Bronchial epithelial cell (primary cell): ENCODE measurements at regions not wholly inside any gene's neighbourhood (a gene's known extent, or its start where the extent isn't known, plus 50 kb on each side); places are given as distances from the start of the nearest gene placed in this dataset.
"Not testable (repeated sequence)": the region's sequence is repeated elsewhere in the genome, so short reads cannot be mapped to it uniquely, and the experiment has no call there.

Experiments
- DNase-seq: peaks from one replicate; pipeline ENCODE4 v3.0.0-alpha.2; 2010; ENCODE audit warnings: low read depth
- FAIRE-seq: peaks from 2 replicates; lab custom pipeline; 2011; peaks lifted over from hg19 to GRCh38; lab: Jason Lieb, UNC
- H3K27me3 ChIP-seq: 2 replicates; pipeline ENCODE4 v1.5.1; 2011; ENCODE audit warnings: low read length; ENCODE audit not compliant: control insufficient read depth, insufficient read depth
- H3K36me3 ChIP-seq: 2 replicates; pipeline ENCODE4 v1.5.1; 2011; ENCODE audit warnings: low read length; ENCODE audit not compliant: control insufficient read depth, insufficient read depth
- H3K4me3 ChIP-seq: 2 replicates; pipeline ENCODE4 v1.5.1; 2011; ENCODE audit warnings: mild to moderate bottlenecking, low read depth, low read length, control low read depth
- CTCF ChIP-seq: IDR thresholded peaks from 2 replicates; pipeline ENCODE4 v1.5.1; 2011; ENCODE audit warnings: mild to moderate bottlenecking, moderate library complexity, low read length, control low read depth, inconsistent platforms; ENCODE audit not compliant: insufficient read depth, severe bottlenecking

DNA sequence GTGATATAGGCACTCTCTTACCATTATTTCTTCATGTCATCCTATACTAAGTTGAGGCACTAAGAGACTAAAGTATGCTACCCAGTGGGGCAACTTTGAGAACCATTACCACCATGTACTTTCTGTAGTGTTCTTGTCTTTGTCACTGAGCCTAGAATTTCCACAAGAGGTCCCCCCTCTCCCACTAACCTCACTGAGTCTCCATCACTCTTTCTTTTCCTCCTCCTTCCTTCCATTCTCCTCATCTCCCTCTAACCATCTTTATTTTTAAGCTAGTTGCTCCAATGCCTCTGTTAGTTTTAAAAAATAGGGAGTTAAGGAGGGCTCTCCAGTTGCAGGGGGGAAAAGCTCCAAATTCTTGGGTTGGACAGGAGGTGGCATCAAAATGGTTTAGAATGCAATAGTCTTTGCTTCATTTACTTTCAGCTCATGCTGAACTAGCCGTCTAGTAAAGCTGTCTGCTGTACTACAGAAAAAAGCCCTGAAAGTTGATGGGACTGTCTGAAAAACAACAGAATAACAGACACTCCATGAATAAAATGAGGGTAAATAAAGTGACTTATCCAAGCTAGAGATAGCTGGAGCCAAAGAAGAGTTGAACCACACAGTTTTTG, 85.1 kb upstream of the MYRIP start:
- Histone ChIP-seq H3K27me3 (no peaks in the 10 kb centered on the region), H3K36me3 (no peaks in the 10 kb centered on the region), H3K4me3 (no peak overlapping the region)
- DNase-seq (no peak), FAIRE-seq (no peak)
- peak; percentile 4 for TF ChIP-seq CTCF

DNA sequence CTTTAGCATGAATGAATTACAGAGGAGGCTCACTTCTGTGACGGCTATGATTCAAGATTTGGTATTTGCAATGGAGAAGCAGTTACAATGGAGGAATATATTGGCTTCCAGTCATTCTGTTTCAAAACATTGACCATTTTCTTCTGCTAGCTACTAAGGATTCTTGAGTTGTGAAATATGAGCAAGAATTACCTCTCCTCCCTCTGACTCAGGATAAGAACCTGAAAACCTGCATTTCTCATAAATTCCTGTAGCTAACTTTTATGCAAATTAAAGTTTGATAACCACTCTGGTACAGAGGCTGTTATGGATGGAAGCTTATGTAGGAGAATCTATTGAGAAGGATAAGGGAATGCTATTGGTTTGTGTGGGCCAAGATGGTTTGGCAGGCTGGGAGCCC, 84.1 kb upstream of the MYRIP start:
- H3K27me3 ChIP-seq, result no peaks in the 10 kb centered on the region
- H3K36me3 ChIP-seq, result no peaks in the 10 kb centered on the region
- DNase-seq (no peak), FAIRE-seq (no peak)
- TF ChIP-seq CTCF, result no peak
- H3K4me3 ChIP-seq, result no peak overlapping the region

- DNase-seq, result no peak
- Histone ChIP-seq H3K36me3 (no peaks in the 10 kb centered on the region), H3K4me3 (no peak overlapping the region), H3K27me3 (no peaks in the 10 kb centered on the region)
- FAIRE-seq, result no peak
- TF ChIP-seq CTCF, result peak; percentile 13
Observed at GRCh38 chr3:39727415-39727814, 82.0 kb upstream of the MYRIP start.

DNA sequence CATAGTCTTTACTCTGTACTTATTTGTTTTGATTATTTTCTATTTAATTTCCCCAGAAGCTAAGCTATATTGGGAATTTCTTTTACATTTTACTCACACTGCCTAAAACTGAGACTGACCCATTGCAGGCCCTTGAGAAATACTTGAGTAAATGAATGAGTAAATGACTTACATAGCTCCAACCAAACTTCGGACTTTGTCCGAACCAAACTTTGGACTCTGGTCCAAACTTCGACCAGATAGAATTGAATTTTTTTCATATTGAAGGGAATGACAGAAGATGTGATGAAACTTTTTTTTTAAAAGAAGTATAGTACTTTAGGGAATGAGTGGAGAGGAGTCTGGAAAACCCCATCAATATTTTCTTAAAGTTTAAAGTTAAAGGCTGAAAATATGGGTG, 75.6 kb upstream of the MYRIP start:
- Histone ChIP-seq H3K36me3 (no peaks in the 10 kb centered on the region), H3K27me3 (no peaks in the 10 kb centered on the region), H3K4me3 (no peak overlapping the region)
- FAIRE-seq, result no peak
- TF ChIP-seq CTCF, result no peak
- no peak for DNase-seq

DNA sequence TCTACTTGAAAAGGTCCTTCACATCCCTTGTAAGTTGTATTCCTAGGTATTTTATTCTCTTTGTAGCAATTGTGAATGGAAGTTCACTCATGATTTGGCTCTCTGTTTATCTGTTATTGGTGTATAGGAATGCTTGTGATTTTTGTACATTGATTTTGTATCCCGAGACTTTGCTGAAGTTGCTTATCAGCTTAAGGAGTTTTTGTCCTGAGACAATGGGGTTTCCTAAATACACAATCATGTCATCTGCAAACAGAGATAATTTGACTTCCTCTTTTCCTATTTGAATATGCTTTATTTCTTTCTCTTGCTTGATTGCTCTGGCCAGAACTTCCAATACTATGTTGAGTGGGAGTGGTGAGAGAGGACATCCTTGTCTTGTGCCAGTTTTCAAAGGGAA, 69.8 kb upstream of the MYRIP start:
- H3K4me3 ChIP-seq, H3K36me3 ChIP-seq, H3K27me3 ChIP-seq, FAIRE-seq, DNase-seq: not testable (repeated sequence)

- TF ChIP-seq CTCF, result no peak
Observed at GRCh38 chr3:39744746-39745145, 64.7 kb upstream of the MYRIP start.

More at GRCh38 chr3:39744746-39745145, 64.7 kb upstream of the MYRIP start:
- no peak for FAIRE-seq
- DNase-seq, result no peak
- Histone ChIP-seq H3K36me3 (no peaks in the 10 kb centered on the region), H3K27me3 (no peaks in the 10 kb centered on the region), H3K4me3 (no peak overlapping the region)
